CD4-positive, alpha-beta memory T cell (primary cell): ENCODE measurements at regions not wholly inside any gene's neighbourhood (a gene's known extent, or its start where the extent isn't known, plus 50 kb on each side); places are given as distances from the start of the nearest gene placed in this dataset.
"Not testable (repeated sequence)": the region's sequence is repeated elsewhere in the genome, so short reads cannot be mapped to it uniquely, and the experiment has no call there.

Experiments
- CTCF ChIA-PET: fragments of 350-600 bp; sonication (Branson Sonifier 250); formaldehyde crosslinking; loops from one replicate; lab custom pipeline; 2021; ENCODE audit warnings: inconsistent platforms; ENCODE audit not compliant: partially characterized antibody; lab: Charles Lee
- POLR2A ChIA-PET: fragments of 350-600 bp; sonication (Branson Sonifier 250); formaldehyde crosslinking; loops from one replicate; lab custom pipeline; 2021; ENCODE audit not compliant: partially characterized antibody; lab: Charles Lee
- DNase-seq, 5 donors: peaks; one replicate each; pipeline versions ENCODE4 v3.0.0 to v3.0.0-alpha.2; 2020 to 2022; ENCODE audit warnings: mixed read lengths in 1 of 5
- H3K27ac ChIP-seq: one replicate; pipeline ENCODE4 v1.7.0; 2013; ENCODE audit warnings: low read depth, low read length
- H3K27me3 ChIP-seq: 2 replicates; pipeline ENCODE4 v1.7.0; 2013; ENCODE audit warnings: mild to moderate bottlenecking, low read length, moderate library complexity; ENCODE audit not compliant: insufficient read depth
- H3K36me3 ChIP-seq: 2 replicates; pipeline ENCODE4 v1.7.0; 2013; ENCODE audit warnings: mild to moderate bottlenecking, low read length, moderate library complexity; ENCODE audit not compliant: insufficient read depth
- H3K4me1 ChIP-seq: 2 replicates; pipeline ENCODE4 v1.7.0; 2013; ENCODE audit warnings: mild to moderate bottlenecking, low read length, moderate library complexity; ENCODE audit not compliant: insufficient read depth
- H3K4me3 ChIP-seq, 2 donors: one replicate each; pipeline ENCODE4 v1.7.0; 2013; ENCODE audit warnings: low read length in 2 of 2, mild to moderate bottlenecking in 1 of 2
- H3K9me3 ChIP-seq, 2 donors: one replicate each; pipeline ENCODE4 v1.7.0; 2013; ENCODE audit warnings: low read length in 2 of 2, control low read depth in 1 of 2; ENCODE audit not compliant: control insufficient read depth in 1 of 2
- H3K27ac Mint-ChIP-seq, 7 donors: one replicate each; pipeline ENCODE4 v1.8.0; 2020 to 2021; ENCODE audit warnings: mixed read lengths in 7 of 7, mild to moderate bottlenecking in 6 of 7, inconsistent platforms in 3 of 7, moderate library complexity in 3 of 7
- H3K27me3 Mint-ChIP-seq, 2 donors: one replicate each; pipeline ENCODE4 v1.8.0; 2020 to 2021; ENCODE audit warnings: mixed read lengths in 2 of 2
- H3K36me3 Mint-ChIP-seq, 2 donors: one replicate each; pipeline ENCODE4 v1.8.0; 2020 to 2021; ENCODE audit warnings: mixed read lengths in 2 of 2, inconsistent platforms in 1 of 2, mild to moderate bottlenecking in 1 of 2
- H3K4me1 Mint-ChIP-seq, 4 donors: one replicate each; pipeline ENCODE4 v1.8.0; 2020 to 2021; ENCODE audit warnings: mixed read lengths in 4 of 4, mild to moderate bottlenecking in 1 of 4
- H3K4me3 Mint-ChIP-seq, 8 donors: one replicate each; pipeline ENCODE4 v1.8.0; 2020 to 2021; ENCODE audit warnings: mixed read lengths in 8 of 8, mild to moderate bottlenecking in 7 of 8, moderate library complexity in 6 of 8, inconsistent platforms in 3 of 8
- H3K9me3 Mint-ChIP-seq, 8 donors: one replicate each; pipeline ENCODE4 v1.8.0; 2020 to 2021; ENCODE audit warnings: mixed read lengths in 8 of 8, mild to moderate bottlenecking in 5 of 8, inconsistent platforms in 3 of 8, moderate library complexity in 1 of 8
- intact Hi-C: fragments of 100-400 bp; cut with micrococcal nuclease; formaldehyde crosslinking; loops from one replicate; pipeline ENCODE4 v1.15.1; 2023

- Histone ChIP-seq H3K4me1 (peaks cover 29% of the 10 kb centered on the region), H3K36me3 (no peaks in the 10 kb centered on the region), H3K4me3 (peak overlapping the region in 1 of 2 donors; percentile 14), H3K27ac (no peak overlapping the region), H3K27me3 (peaks cover 7% of the 10 kb centered on the region), H3K9me3 (no peaks in the 10 kb centered on the region)
- Mint-ChIP-seq H3K9me3 (no peaks in the 10 kb centered on the region), H3K4me3 (peak overlapping the region in 7 of 8 donors; percentile 49 to 79 (median 75)), H3K27me3 (peaks cover 11 to 14% of the 10 kb centered on the region in 2 donors), H3K4me1 (peaks cover 5 to 42% (median 27%) of the 10 kb centered on the region in 4 donors), H3K27ac (peak overlapping the region in 2 of 7 donors; percentile 29 to 31), H3K36me3 (no peaks in the 10 kb centered on the region)
- ChIA-PET CTCF (interaction anchor here (0.8 to 2.3 kb wide), 10 partner anchors 9 to 147 kb away, joined by 3 to 20 read pairs (median 4); no protein-coding TSS in a partner anchor), POLR2A (interaction anchor here (1.1 to 1.6 kb wide), 5 partner anchors 9 to 165 kb away, joined by 3 to 15 read pairs (median 5); no protein-coding TSS in a partner anchor)
- DNase-seq: no peak
- intact Hi-C loops: no loop called here
Observed at GRCh38 chr6:166253778-166254204, 54.4 kb downstream of the PRR18 start.

GRCh38 chr6:166253281-166253681 is 54.9 kb downstream of the PRR18 start:
- Histone ChIP-seq H3K9me3 (no peaks in the 10 kb centered on the region), H3K4me1 (peaks cover 24% of the 10 kb centered on the region), H3K36me3 (no peaks in the 10 kb centered on the region), H3K27ac (no peak overlapping the region), H3K27me3 (peaks cover 7% of the 10 kb centered on the region), H3K4me3 (peak overlapping the region in 1 of 2 donors; percentile 14)
- intact Hi-C loops: no loop called here
- ChIA-PET POLR2A (interaction anchor here (1.1 to 3.0 kb wide), 6 partner anchors 9 to 166 kb away, joined by 3 to 15 read pairs (median 6); no protein-coding TSS in a partner anchor), CTCF (interaction anchor here (0.8 to 2.3 kb wide), 10 partner anchors 8 to 147 kb away, joined by 3 to 20 read pairs (median 4); no protein-coding TSS in a partner anchor)
- no peaks in the 10 kb centered on the region for H3K9me3 Mint-ChIP-seq
- peak overlapping the region in 2 of 7 donors; percentile 8 to 48 for H3K27ac Mint-ChIP-seq
- no peaks in the 10 kb centered on the region for H3K36me3 Mint-ChIP-seq
- H3K4me3 Mint-ChIP-seq: peak overlapping the region in 7 of 8 donors; percentile 49 to 88 (median 82)
- peak in 1 of 5 donors; percentile 46 for DNase-seq
- H3K27me3 Mint-ChIP-seq: peaks cover 11 to 14% of the 10 kb centered on the region in 2 donors
- peaks cover 4 to 37% (median 23%) of the 10 kb centered on the region in 4 donors for H3K4me1 Mint-ChIP-seq

DNA sequence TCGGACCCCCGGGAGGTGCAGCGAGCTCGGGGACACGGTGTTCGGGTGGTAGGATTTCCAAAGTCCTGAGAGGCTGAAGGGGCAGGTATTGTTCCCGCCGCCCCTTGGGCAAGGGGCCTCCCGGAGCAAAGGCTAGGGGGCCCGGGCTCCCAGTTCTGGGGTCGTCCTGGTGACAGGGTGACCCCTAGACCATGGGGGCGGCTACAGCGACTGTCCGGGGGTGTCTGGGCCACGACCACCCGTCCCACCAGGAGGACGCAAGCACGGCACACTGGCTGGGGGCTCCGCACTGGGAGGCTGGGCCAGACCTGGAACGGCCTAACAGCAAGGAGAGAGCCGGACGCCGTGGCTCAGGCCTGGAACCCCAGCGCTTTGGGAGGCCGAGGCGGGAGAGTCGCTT is 55.6 kb downstream of the PRR18 start:
- H3K27ac Mint-ChIP-seq: no peak overlapping the region

GRCh38 chr6:166251655-166252054 is 56.5 kb downstream of the PRR18 start:
- Histone ChIP-seq H3K4me3 (no peak overlapping the region), H3K27me3 (peaks cover 7% of the 10 kb centered on the region), H3K4me1 (peaks cover 18% of the 10 kb centered on the region), H3K9me3 (no peaks in the 10 kb centered on the region), H3K27ac (no peak overlapping the region), H3K36me3 (no peaks in the 10 kb centered on the region)
- DNase-seq: no peak
- POLR2A ChIA-PET: interaction anchor here (1.5 to 3.0 kb wide), 2 partner anchors 9 to 14 kb away, joined by 3 to 11 read pairs; no protein-coding TSS in a partner anchor
- peak overlapping the region in 5 of 8 donors; percentile 10 to 61 (median 57) for H3K4me3 Mint-ChIP-seq
- H3K9me3 Mint-ChIP-seq: no peaks in the 10 kb centered on the region
- peaks cover 11 to 12% of the 10 kb centered on the region in 2 donors for H3K27me3 Mint-ChIP-seq
- peak overlapping the region in 2 of 7 donors; percentile 38 to 75 for H3K27ac Mint-ChIP-seq
- intact Hi-C loops: no loop called here
- peaks cover 2 to 24% (median 17%) of the 10 kb centered on the region in 4 donors for H3K4me1 Mint-ChIP-seq
- CTCF ChIA-PET: interaction anchor here (1.3 to 2.3 kb wide), 8 partner anchors 8 to 149 kb away, joined by 3 to 11 read pairs (median 4); no protein-coding TSS in a partner anchor
- H3K36me3 Mint-ChIP-seq: no peaks in the 10 kb centered on the region

More for the DNA sequence above, 55.6 kb downstream of the PRR18 start:
- ChIA-PET CTCF (interaction anchor here (0.9 to 2.3 kb wide), 4 partner anchors 17 to 36 kb away, joined by 4 to 20 read pairs (median 8); no protein-coding TSS in a partner anchor), POLR2A (interaction anchor here (1.5 to 3.0 kb wide), 4 partner anchors 8 to 17 kb away, joined by 4 to 15 read pairs (median 8); no protein-coding TSS in a partner anchor)
- no peaks in the 10 kb centered on the region for H3K9me3 Mint-ChIP-seq
- H3K27me3 ChIP-seq: peaks cover 7% of the 10 kb centered on the region
- no peaks in the 10 kb centered on the region for H3K9me3 ChIP-seq
- H3K4me1 ChIP-seq: peaks cover 17% of the 10 kb centered on the region
- H3K27me3 Mint-ChIP-seq: peaks cover 11 to 14% of the 10 kb centered on the region in 2 donors
- no peak for DNase-seq
- no peak overlapping the region for H3K27ac ChIP-seq
- no peaks in the 10 kb centered on the region for H3K36me3 ChIP-seq
- H3K4me1 Mint-ChIP-seq: peaks cover 2 to 30% (median 17%) of the 10 kb centered on the region in 4 donors
- no peak overlapping the region for H3K4me3 ChIP-seq
- H3K4me3 Mint-ChIP-seq: no peak overlapping the region
- H3K36me3 Mint-ChIP-seq: no peaks in the 10 kb centered on the region
- intact Hi-C loops: no loop called here

- intact Hi-C loops: no loop called here
- ChIA-PET POLR2A (interaction anchor here (1.4 to 3.0 kb wide), 3 partner anchors 8 to 13 kb away, joined by 3 to 11 read pairs (median 8); no protein-coding TSS in a partner anchor), CTCF (interaction anchor here (0.7 to 1.9 kb wide), 8 partner anchors 8 to 149 kb away, joined by 3 to 11 read pairs (median 3); no protein-coding TSS in a partner anchor)
- peaks cover 11 to 12% of the 10 kb centered on the region in 2 donors for H3K27me3 Mint-ChIP-seq
- H3K9me3 Mint-ChIP-seq: no peaks in the 10 kb centered on the region
- DNase-seq: no peak
- Histone ChIP-seq H3K4me1 (peaks cover 18% of the 10 kb centered on the region), H3K36me3 (no peaks in the 10 kb centered on the region), H3K27me3 (peaks cover 7% of the 10 kb centered on the region), H3K9me3 (no peaks in the 10 kb centered on the region), H3K4me3 (no peak overlapping the region), H3K27ac (no peak overlapping the region)
- no peaks in the 10 kb centered on the region for H3K36me3 Mint-ChIP-seq
- peaks cover 2 to 28% (median 19%) of the 10 kb centered on the region in 4 donors for H3K4me1 Mint-ChIP-seq
- H3K4me3 Mint-ChIP-seq: peak overlapping the region in 4 of 8 donors; percentile 39 to 60 (median 50)
- peak overlapping the region in 2 of 7 donors; percentile 38 to 75 for H3K27ac Mint-ChIP-seq
Observed at GRCh38 chr6:166251211-166251610, 57.0 kb downstream of the PRR18 start.

- H3K4me1 Mint-ChIP-seq: peaks cover 11 to 36% (median 28%) of the 10 kb centered on the region in 4 donors
- CTCF ChIA-PET: interaction anchor here (0.7 to 1.1 kb wide), 3 partner anchors 10 to 12 kb away, joined by 3 read pairs; no protein-coding TSS in a partner anchor
- POLR2A ChIA-PET, H3K9me3 Mint-ChIP-seq, H3K36me3 ChIP-seq, intact Hi-C loops, H3K27me3 Mint-ChIP-seq, H3K4me3 Mint-ChIP-seq, H3K27me3 ChIP-seq, H3K27ac ChIP-seq, H3K9me3 ChIP-seq, H3K36me3 Mint-ChIP-seq, H3K27ac Mint-ChIP-seq, DNase-seq, H3K4me3 ChIP-seq: not testable (repeated sequence)
- peaks cover 29% of the 10 kb centered on the region for H3K4me1 ChIP-seq
Observed at GRCh38 chr6:166249061-166249785, 59.0 kb downstream of the PRR18 start.
